ENCODE measurements at regions not wholly inside any gene's neighbourhood (a gene's known extent, or its start where the extent isn't known, plus 50 kb on each side); places are given as distances from the start of the nearest gene placed in this dataset.

- no peak for TF ChIP-seq GATA3 (IDR thresholded peaks at IDR 0.05; ENCODE audit: low read depth, low read length)
- TF ChIP-seq GATA2 (IDR thresholded peaks at IDR 0.05; ENCODE audit: low read depth, low read length): no peak
These were observed 339.6 kb upstream of the CDH5 start for GRCh38 chr16:66026787-66027330.

GRCh38 chr16:66026211-66026610 is 340.3 kb upstream of the CDH5 start:
- no peak for TF ChIP-seq GATA3 (IDR thresholded peaks at IDR 0.05; ENCODE audit: low read depth, low read length)
- TF ChIP-seq GATA2 (IDR thresholded peaks at IDR 0.05; ENCODE audit: low read depth, low read length): no peak

- no peak for TF ChIP-seq GATA2 (IDR thresholded peaks at IDR 0.05; ENCODE audit: low read depth, low read length)
- TF ChIP-seq GATA3 (IDR thresholded peaks at IDR 0.05; ENCODE audit: low read depth, low read length): no peak
These were observed 340.7 kb upstream of the CDH5 start for GRCh38 chr16:66025751-66026150.

- TF ChIP-seq GATA2 (IDR thresholded peaks at IDR 0.05; ENCODE audit: low read depth, low read length) (no peak), GATA3 (IDR thresholded peaks at IDR 0.05; ENCODE audit: low read depth, low read length) (no peak)
These were observed 343.0 kb upstream of the CDH5 start for GRCh38 chr16:66023481-66023880.

GRCh38 chr16:66020642-66021041 is 345.8 kb upstream of the CDH5 start:
- TF ChIP-seq GATA3 (IDR thresholded peaks at IDR 0.05; ENCODE audit: low read depth, low read length) (no peak), GATA2 (IDR thresholded peaks at IDR 0.05; ENCODE audit: low read depth, low read length) (no peak)

- no peak for TF ChIP-seq GATA3 (IDR thresholded peaks at IDR 0.05; ENCODE audit: low read depth, low read length)
- no peak for TF ChIP-seq GATA2 (IDR thresholded peaks at IDR 0.05; ENCODE audit: low read depth, low read length)
These were observed 346.4 kb upstream of the CDH5 start for GRCh38 chr16:66020046-66020445.

GRCh38 chr16:66014221-66014620 is 352.3 kb upstream of the CDH5 start:
- TF ChIP-seq GATA3 (IDR thresholded peaks at IDR 0.05; ENCODE audit: low read depth, low read length) (no peak), GATA2 (IDR thresholded peaks at IDR 0.05; ENCODE audit: low read depth, low read length) (no peak)

GRCh38 chr16:66013486-66013885 is 353.0 kb upstream of the CDH5 start:
- no peak for TF ChIP-seq GATA2 (IDR thresholded peaks at IDR 0.05; ENCODE audit: low read depth, low read length)
- TF ChIP-seq GATA3 (IDR thresholded peaks at IDR 0.05; ENCODE audit: low read depth, low read length): no peak

GRCh38 chr16:66008136-66008535 is 358.4 kb upstream of the CDH5 start:
- no peak for TF ChIP-seq GATA2 (IDR thresholded peaks at IDR 0.05; ENCODE audit: low read depth, low read length)
- TF ChIP-seq GATA3 (IDR thresholded peaks at IDR 0.05; ENCODE audit: low read depth, low read length): no peak

- TF ChIP-seq GATA2 (IDR thresholded peaks at IDR 0.05; ENCODE audit: low read depth, low read length): no peak
- TF ChIP-seq GATA3 (IDR thresholded peaks at IDR 0.05; ENCODE audit: low read depth, low read length): no peak
These were observed 358.8 kb upstream of the CDH5 start for GRCh38 chr16:66007717-66008116.

- TF ChIP-seq GATA2 (IDR thresholded peaks at IDR 0.05; ENCODE audit: low read depth, low read length) (no peak), GATA3 (IDR thresholded peaks at IDR 0.05; ENCODE audit: low read depth, low read length) (no peak)
These were observed 360.0 kb upstream of the CDH5 start for GRCh38 chr16:66006485-66006884.

- TF ChIP-seq GATA3 (IDR thresholded peaks at IDR 0.05; ENCODE audit: low read depth, low read length): no peak
- TF ChIP-seq GATA2 (IDR thresholded peaks at IDR 0.05; ENCODE audit: low read depth, low read length): no peak
These were observed 361.8 kb upstream of the CDH5 start for GRCh38 chr16:66004699-66005098.

GRCh38 chr16:66003201-66003600 is 363.3 kb upstream of the CDH5 start:
- TF ChIP-seq GATA2 (IDR thresholded peaks at IDR 0.05; ENCODE audit: low read depth, low read length) (no peak), GATA3 (IDR thresholded peaks at IDR 0.05; ENCODE audit: low read depth, low read length) (no peak)

GRCh38 chr16:66002601-66003000 is 363.9 kb upstream of the CDH5 start:
- TF ChIP-seq GATA3 (IDR thresholded peaks at IDR 0.05; ENCODE audit: low read depth, low read length) (no peak), GATA2 (IDR thresholded peaks at IDR 0.05; ENCODE audit: low read depth, low read length) (no peak)

- TF ChIP-seq GATA3 (IDR thresholded peaks at IDR 0.05; ENCODE audit: low read depth, low read length): no peak
- TF ChIP-seq GATA2 (IDR thresholded peaks at IDR 0.05; ENCODE audit: low read depth, low read length): no peak
These were observed 365.1 kb upstream of the CDH5 start for GRCh38 chr16:66001432-66001831.

- TF ChIP-seq GATA2 (IDR thresholded peaks at IDR 0.05; ENCODE audit: low read depth, low read length): no peak
- TF ChIP-seq GATA3 (IDR thresholded peaks at IDR 0.05; ENCODE audit: low read depth, low read length): no peak
These were observed 368.0 kb upstream of the CDH5 start for GRCh38 chr16:65998443-65998842.
